Suprapubic skin (tissue), 4 donors: ENCODE measurements at regions not wholly inside any gene's neighbourhood (a gene's known extent, or its start where the extent isn't known, plus 50 kb on each side); places are given as distances from the start of the nearest gene placed in this dataset.

Experiments
- DNase-seq, 2 donors: peaks; one replicate each; pipeline ENCODE4 v3.0.0-alpha.2; 2019; ENCODE audit warnings: low spot score in 2 of 2
- H3K27ac ChIP-seq: fragments of 200-600 bp; sonication (generic); one replicate; pipeline ENCODE4 v1.5.1; 2019
- H3K27me3 ChIP-seq: fragments of 200-600 bp; sonication (generic); one replicate; pipeline ENCODE4 v1.5.1; 2019
- H3K36me3 ChIP-seq: fragments of 200-600 bp; sonication (generic); one replicate; pipeline ENCODE4 v1.5.1; 2019
- H3K4me1 ChIP-seq: fragments of 200-600 bp; sonication (generic); one replicate; pipeline ENCODE4 v1.5.1; 2019
- H3K4me3 ChIP-seq: fragments of 200-600 bp; sonication (generic); one replicate; pipeline ENCODE4 v1.5.1; 2019; ENCODE audit warnings: mild to moderate bottlenecking
- H3K9me3 ChIP-seq: fragments of 200-600 bp; sonication (generic); one replicate; pipeline ENCODE4 v1.5.1; 2019
- EP300 ChIP-seq: sonication (generic); formaldehyde crosslinking; IDR thresholded peaks from one replicate; pipeline ENCODE4 v1.6.1; 2017; ENCODE audit warnings: antibody characterized with exemption
- POLR2A ChIP-seq, 2 donors: fragments of 450-650 bp; IDR thresholded peaks; one replicate each; pipeline ENCODE4 v1.6.1; 2017; ENCODE audit warnings: antibody characterized with exemption in 2 of 2, mild to moderate bottlenecking in 2 of 2, moderate library complexity in 2 of 2
- POLR2AphosphoS5 ChIP-seq, 3 donors: sonication (generic); formaldehyde crosslinking; IDR thresholded peaks; one replicate each; pipeline ENCODE4 v1.6.1; 2017; ENCODE audit warnings: antibody characterized with exemption in 3 of 3
- WGBS: methylation state at CpG from one replicate; pipeline ENCODE4 v1.1.5; 2018; 5-methylcytosine and 5-hydroxymethylcytosine counted together
- TF ChIP-seq, protein P1 (sequence below), 2 donors: fragments of 200-600 bp in 1 of 2; fragments of 450-650 bp in 1 of 2; sonication (generic) in 1 of 2; IDR thresholded peaks; one replicate each; pipeline ENCODE4 v1.5.1; 2016 to 2019; ENCODE audit warnings: antibody characterized with exemption in 2 of 2, mild to moderate bottlenecking in 1 of 2, moderate library complexity in 1 of 2

DNA sequence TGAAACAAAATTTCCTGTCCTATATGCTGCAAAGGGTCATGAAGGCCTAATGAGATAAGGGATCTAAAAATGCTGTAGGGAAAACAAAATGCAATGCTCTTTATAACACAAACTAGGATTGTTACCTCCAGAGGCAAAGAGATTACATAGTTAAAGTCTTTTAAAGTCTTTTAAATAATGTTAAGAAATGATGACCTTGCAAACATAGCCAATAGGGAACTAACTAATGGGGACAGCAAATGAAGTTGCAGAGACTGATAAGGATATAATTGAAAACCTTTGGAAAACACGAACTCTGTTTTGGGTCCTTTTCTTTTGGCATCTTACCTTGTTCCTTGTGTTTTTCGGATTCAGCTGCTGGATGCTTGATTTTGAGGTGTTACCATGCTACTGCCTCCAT is 485.9 kb downstream of the KCNA4 start:
- no peaks in the 10 kb centered on the region for H3K4me1 ChIP-seq
- no peaks in the 10 kb centered on the region for H3K36me3 ChIP-seq
- no peaks in the 10 kb centered on the region for H3K27me3 ChIP-seq
- H3K4me3 ChIP-seq, result no peak overlapping the region
- H3K9me3 ChIP-seq, result no peaks in the 10 kb centered on the region
- DNase-seq, result no peak
- TF ChIP-seq POLR2AphosphoS5 (IDR thresholded peaks at IDR 0.05), result no peak
- TF ChIP-seq, protein P1, sequence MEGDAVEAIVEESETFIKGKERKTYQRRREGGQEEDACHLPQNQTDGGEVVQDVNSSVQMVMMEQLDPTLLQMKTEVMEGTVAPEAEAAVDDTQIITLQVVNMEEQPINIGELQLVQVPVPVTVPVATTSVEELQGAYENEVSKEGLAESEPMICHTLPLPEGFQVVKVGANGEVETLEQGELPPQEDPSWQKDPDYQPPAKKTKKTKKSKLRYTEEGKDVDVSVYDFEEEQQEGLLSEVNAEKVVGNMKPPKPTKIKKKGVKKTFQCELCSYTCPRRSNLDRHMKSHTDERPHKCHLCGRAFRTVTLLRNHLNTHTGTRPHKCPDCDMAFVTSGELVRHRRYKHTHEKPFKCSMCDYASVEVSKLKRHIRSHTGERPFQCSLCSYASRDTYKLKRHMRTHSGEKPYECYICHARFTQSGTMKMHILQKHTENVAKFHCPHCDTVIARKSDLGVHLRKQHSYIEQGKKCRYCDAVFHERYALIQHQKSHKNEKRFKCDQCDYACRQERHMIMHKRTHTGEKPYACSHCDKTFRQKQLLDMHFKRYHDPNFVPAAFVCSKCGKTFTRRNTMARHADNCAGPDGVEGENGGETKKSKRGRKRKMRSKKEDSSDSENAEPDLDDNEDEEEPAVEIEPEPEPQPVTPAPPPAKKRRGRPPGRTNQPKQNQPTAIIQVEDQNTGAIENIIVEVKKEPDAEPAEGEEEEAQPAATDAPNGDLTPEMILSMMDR (IDR thresholded peaks at IDR 0.05), result no peak
- TF ChIP-seq EP300, result no peak
- TF ChIP-seq POLR2A (IDR thresholded peaks at IDR 0.05), result no peak
- H3K27ac ChIP-seq, result no peak overlapping the region
- WGBS, result 65% methylated on average over 2 of the region's 2 CpGs

DNA sequence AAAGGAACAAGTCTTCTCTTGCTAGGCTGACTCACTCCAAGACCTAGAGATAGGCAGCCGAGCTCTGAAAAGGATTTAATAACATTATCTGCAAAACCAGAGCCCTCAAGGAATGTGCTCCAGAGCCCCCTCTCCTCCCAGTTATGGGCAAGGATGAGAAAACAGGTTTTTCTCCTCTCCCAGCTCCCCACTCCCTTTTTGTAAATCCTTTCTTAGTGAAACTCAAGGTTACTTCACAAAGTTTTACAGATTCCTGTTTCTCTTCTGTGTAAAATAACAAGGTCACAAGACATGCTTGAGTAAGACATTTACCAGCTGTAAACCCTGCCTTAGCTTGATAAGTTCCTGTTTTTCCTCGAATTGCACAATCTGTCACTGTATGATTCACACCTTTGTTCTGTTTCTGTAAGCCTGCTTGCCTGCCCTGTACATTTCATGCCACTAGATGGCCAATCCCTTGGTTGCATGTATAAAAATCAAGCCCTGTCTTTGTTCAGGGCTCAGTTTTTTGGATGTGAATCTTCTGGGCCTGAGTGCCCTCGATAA is 489.4 kb downstream of the KCNA4 start:
- WGBS, result 39% methylated on average over 3 of the region's 3 CpGs
- Histone ChIP-seq H3K4me3 (no peak overlapping the region), H3K4me1 (no peaks in the 10 kb centered on the region), H3K9me3 (peaks cover 13% of the 10 kb centered on the region), H3K27me3 (no peaks in the 10 kb centered on the region), H3K36me3 (no peaks in the 10 kb centered on the region), H3K27ac (no peak overlapping the region)
- TF ChIP-seq POLR2AphosphoS5 (IDR thresholded peaks at IDR 0.05) (no peak), EP300 (no peak), POLR2A (IDR thresholded peaks at IDR 0.05) (no peak)
- TF ChIP-seq, protein P1 (IDR thresholded peaks at IDR 0.05), result no peak
- no peak for DNase-seq

DNA sequence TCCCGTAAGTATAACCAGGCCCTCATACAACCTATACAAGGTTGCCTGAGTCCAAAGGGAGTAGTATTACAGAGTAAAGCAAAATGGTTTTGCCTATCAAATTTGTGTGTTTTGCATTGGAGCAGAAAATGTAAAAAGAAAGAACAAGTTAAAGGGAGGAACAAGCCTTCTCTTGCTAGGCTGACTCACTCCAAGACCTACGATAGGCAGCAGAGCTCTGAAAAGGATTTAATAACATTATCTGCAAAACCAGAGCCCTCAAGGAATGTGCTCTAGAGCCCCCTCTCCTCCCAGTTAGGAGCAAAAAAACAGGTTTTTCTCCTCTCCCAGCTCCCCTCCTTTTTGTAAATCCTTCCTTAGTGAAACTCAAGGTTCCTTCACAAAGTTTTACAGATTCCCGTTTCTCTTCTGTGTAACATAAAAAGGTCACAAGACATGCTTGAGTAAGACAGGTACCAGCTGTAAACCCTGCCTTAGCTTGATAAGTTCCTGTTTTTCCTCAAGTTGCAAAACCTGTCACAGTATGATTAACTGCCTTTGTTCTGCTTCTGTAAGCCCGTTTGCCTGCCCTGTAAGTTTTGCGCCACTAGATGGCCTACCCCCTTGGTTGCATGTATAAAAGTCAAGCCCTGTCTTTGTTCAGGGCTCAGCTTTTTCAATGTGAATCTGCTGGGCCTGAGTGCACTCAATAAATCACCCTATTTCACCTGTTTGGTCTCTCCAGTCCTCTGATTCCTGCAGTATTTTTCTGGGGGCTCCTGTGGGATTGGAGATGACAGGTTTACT is 498.2 kb downstream of the KCNA4 start:
- WGBS, result 53% methylated on average over 5 of the region's 5 CpGs
- H3K4me1 ChIP-seq, result no peaks in the 10 kb centered on the region
- no peak overlapping the region for H3K4me3 ChIP-seq
- no peaks in the 10 kb centered on the region for H3K27me3 ChIP-seq
- no peaks in the 10 kb centered on the region for H3K36me3 ChIP-seq
- TF ChIP-seq EP300, result no peak
- TF ChIP-seq POLR2A (IDR thresholded peaks at IDR 0.05), result no peak
- TF ChIP-seq, protein P1 (IDR thresholded peaks at IDR 0.05), result no peak
- TF ChIP-seq POLR2AphosphoS5 (IDR thresholded peaks at IDR 0.05), result no peak
- H3K27ac ChIP-seq, result no peak overlapping the region
- no peak for DNase-seq
- peaks cover 4% of the 10 kb centered on the region for H3K9me3 ChIP-seq

DNA sequence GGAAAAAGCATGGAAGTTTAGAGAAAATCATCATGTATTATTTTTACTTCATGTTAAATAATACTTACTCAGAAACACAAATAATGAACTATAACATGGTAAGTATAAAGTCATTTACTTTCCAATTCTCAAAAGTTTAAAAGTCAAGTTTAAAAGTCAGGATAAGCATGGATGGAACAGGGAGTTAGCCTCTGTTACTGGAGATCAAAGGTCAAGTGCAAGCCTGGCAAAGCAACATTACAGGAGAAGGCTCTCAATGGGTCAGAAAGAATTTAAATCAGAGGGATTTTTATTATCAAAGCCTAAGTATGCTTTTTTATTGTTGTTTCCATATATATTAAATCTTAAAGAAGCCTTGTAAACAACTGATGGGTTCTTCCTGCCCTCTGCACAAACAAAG is 505.4 kb downstream of the KCNA4 start:
- Histone ChIP-seq H3K27me3 (no peaks in the 10 kb centered on the region), H3K27ac (no peak overlapping the region), H3K36me3 (no peaks in the 10 kb centered on the region), H3K9me3 (no peaks in the 10 kb centered on the region), H3K4me1 (no peaks in the 10 kb centered on the region), H3K4me3 (no peak overlapping the region)
- DNase-seq, result no peak
- TF ChIP-seq, protein P1 (IDR thresholded peaks at IDR 0.05), result no peak

DNA sequence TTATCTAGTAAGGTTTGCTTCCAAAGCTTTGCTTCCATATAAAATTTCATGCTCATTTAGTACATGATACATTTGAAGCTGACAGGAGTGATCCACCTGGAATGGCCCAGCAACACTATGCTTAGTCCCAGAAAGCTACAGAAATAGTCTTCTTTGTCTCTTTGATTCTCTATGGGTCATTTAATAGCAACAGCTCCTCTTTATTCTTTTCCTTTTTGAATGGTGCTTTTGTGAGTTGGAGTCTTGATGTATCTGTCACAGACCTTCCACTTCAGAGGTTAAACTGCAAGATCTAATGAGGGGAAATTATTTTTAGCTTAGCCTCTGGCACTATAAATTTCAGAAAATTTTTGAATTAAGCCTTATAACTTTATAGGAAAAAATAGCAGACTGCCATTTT is 509.5 kb downstream of the KCNA4 start:
- Histone ChIP-seq H3K4me1 (no peaks in the 10 kb centered on the region), H3K4me3 (no peak overlapping the region), H3K36me3 (no peaks in the 10 kb centered on the region), H3K27ac (no peak overlapping the region), H3K9me3 (no peaks in the 10 kb centered on the region), H3K27me3 (no peaks in the 10 kb centered on the region)
- TF ChIP-seq, protein P1 (IDR thresholded peaks at IDR 0.05), result no peak
- no peak for TF ChIP-seq POLR2AphosphoS5 (IDR thresholded peaks at IDR 0.05)
- no peak for DNase-seq
